ENCODE measurements at regions not wholly inside any gene's neighbourhood (a gene's known extent, or its start where the extent isn't known, plus 50 kb on each side); places are given as distances from the start of the nearest gene placed in this dataset.
A peak's percentile ranks its signal among the peaks of the same experiment; 100 is the strongest.

DNA sequence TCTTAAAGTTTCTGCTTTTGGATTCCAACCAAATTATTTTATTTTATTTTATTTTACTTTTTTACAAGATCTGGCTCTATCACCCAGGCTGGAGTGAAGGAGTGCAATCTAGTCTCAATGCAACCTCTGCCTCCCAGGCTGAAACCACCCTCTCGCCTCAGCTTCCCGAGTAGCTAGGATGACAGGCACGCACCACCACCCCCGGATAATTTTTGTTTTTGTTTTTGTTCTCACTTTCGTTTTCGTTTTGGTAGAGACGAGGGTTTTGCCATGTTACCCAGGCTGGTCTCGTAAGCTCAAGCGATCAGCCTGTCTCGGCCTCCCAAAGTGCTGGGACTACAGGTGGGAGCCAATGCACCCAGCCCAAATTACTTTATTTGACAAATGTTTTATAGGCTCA, 219.8 kb downstream of the ETS1 start:
- Mint-ChIP-seq H3K4me1 (ENCODE audit: insufficient read depth, unreplicated experiment) (no peaks in the 10 kb centered on the region), H3K4me3 (ENCODE audit: unreplicated experiment) (no peak overlapping the region), H3K36me3 (ENCODE audit: insufficient read depth, unreplicated experiment) (no peaks in the 10 kb centered on the region), H3K27ac (ENCODE audit: low read depth, unreplicated experiment) (no peak overlapping the region), H3K9me3 (ENCODE audit: unreplicated experiment) (no peaks in the 10 kb centered on the region), H3K27me3 (ENCODE audit: insufficient read depth, unreplicated experiment) (peaks cover 7% of the 10 kb centered on the region)
- BruUV-seq (replicated peaks), result no TSS peak
- TF ChIP-seq, protein P1, sequence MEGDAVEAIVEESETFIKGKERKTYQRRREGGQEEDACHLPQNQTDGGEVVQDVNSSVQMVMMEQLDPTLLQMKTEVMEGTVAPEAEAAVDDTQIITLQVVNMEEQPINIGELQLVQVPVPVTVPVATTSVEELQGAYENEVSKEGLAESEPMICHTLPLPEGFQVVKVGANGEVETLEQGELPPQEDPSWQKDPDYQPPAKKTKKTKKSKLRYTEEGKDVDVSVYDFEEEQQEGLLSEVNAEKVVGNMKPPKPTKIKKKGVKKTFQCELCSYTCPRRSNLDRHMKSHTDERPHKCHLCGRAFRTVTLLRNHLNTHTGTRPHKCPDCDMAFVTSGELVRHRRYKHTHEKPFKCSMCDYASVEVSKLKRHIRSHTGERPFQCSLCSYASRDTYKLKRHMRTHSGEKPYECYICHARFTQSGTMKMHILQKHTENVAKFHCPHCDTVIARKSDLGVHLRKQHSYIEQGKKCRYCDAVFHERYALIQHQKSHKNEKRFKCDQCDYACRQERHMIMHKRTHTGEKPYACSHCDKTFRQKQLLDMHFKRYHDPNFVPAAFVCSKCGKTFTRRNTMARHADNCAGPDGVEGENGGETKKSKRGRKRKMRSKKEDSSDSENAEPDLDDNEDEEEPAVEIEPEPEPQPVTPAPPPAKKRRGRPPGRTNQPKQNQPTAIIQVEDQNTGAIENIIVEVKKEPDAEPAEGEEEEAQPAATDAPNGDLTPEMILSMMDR (IDR thresholded peaks at IDR 0.05; ENCODE audit: unreplicated experiment), result no peak
- no peak for DNase-seq (ENCODE audit: unreplicated experiment)
- intact Hi-C loops (cut with micrococcal nuclease), result no loop called here
- ChIA-PET POLR2A (no interaction called here), CTCF (no interaction called here)

DNA sequence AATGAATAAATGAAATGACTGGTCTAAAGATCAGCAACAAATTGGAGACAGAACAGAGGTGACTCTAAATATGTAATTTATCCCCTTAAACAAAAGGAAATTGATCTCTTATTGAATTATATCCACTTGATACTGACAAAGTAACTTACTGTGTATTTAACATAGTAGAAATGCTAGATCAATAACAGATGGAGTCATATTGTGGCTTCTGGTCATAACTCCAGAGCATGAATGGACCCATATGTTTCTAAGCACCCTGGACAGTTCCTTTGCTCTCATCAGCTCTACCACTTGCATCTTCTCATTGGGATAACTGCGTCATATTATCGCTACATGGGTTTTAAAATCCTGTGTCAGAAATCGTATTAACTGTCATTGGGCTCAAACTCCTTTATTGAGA, 222.3 kb downstream of the ETS1 start:
- POLR2A ChIA-PET, result no interaction called here
- Mint-ChIP-seq H3K27ac (ENCODE audit: low read depth, unreplicated experiment) (no peak overlapping the region), H3K4me3 (ENCODE audit: unreplicated experiment) (no peak overlapping the region), H3K9me3 (ENCODE audit: unreplicated experiment) (no peaks in the 10 kb centered on the region), H3K36me3 (ENCODE audit: insufficient read depth, unreplicated experiment) (no peaks in the 10 kb centered on the region), H3K27me3 (ENCODE audit: insufficient read depth, unreplicated experiment) (peaks cover 13% of the 10 kb centered on the region), H3K4me1 (ENCODE audit: insufficient read depth, unreplicated experiment) (no peaks in the 10 kb centered on the region)
- intact Hi-C loops (cut with micrococcal nuclease), result no loop called here
- TF ChIP-seq, protein P1 (IDR thresholded peaks at IDR 0.05; ENCODE audit: unreplicated experiment), result no peak
- CTCF ChIA-PET, result no interaction called here
- DNase-seq (ENCODE audit: unreplicated experiment), result peak; percentile 71
- no TSS peak for BruUV-seq (replicated peaks)

DNA sequence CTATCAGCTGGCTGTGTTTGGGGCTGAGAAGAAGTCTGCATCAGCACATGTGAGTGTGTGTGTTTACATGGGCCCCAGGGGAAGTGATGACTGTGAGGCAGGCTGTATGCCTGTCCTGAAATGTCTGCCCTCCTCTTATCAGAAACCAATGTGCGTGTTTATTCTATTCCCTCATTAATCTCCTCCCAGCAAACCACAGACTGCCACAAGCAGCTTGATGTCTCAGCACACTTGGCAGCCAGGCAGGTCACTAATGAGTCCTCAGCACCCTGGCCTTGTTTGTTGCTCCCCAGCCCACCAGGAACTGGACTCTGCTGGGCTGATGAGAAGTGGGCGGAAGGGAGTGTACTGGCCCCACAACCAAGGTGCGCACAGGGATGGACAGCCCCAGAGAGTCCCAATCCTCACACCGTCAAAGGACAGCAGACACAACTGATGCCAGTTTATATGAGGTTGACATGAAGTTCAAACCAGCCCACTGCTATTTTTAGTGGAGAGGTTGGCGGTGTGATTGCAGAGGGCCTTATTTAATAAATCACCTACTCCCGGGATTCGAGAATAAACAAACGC, 225.8 kb downstream of the ETS1 start:
- H3K27ac Mint-ChIP-seq (ENCODE audit: low read depth, unreplicated experiment), result no peak overlapping the region
- BruUV-seq (replicated peaks), result no TSS peak
- peaks cover 6% of the 10 kb centered on the region for H3K36me3 Mint-ChIP-seq (ENCODE audit: insufficient read depth, unreplicated experiment)
- H3K27me3 Mint-ChIP-seq (ENCODE audit: insufficient read depth, unreplicated experiment), result peaks cover 13% of the 10 kb centered on the region
- intact Hi-C loops (cut with micrococcal nuclease), result no loop called here
- H3K4me3 Mint-ChIP-seq (ENCODE audit: unreplicated experiment), result no peak overlapping the region
- no peaks in the 10 kb centered on the region for H3K9me3 Mint-ChIP-seq (ENCODE audit: unreplicated experiment)
- no peaks in the 10 kb centered on the region for H3K4me1 Mint-ChIP-seq (ENCODE audit: insufficient read depth, unreplicated experiment)
- ChIA-PET CTCF (interaction anchor here (0.5 to 1.4 kb wide), 2 partner anchors 85 to 88 kb away, joined by 3 read pairs; no protein-coding TSS in a partner anchor), POLR2A (interaction anchor here (0.6 kb wide), 1 partner anchor 15 kb away, joined by 3 read pairs; no protein-coding TSS in a partner anchor)
- TF ChIP-seq, protein P1 (IDR thresholded peaks at IDR 0.05; ENCODE audit: unreplicated experiment), result no peak
- DNase-seq (ENCODE audit: unreplicated experiment), result no peak

DNA sequence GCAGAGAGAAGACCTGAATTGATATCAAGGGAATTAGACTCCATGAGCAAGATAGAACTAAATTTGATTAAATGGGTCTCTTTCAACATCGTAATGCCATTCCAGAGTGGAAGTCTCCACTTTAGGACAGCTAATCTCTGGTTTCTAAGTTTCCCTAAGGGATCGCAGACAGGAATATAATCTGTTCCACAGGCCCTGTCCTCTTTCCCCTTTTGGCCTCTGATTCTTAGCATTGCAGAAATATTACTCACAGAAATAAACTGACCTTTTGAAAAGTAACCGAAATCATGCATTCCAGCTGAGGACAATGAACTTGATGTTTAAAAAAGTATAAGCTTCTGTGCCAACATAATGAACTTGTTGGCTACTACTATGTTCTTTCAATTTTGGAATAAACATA, 227.8 kb downstream of the ETS1 start:
- H3K27me3 Mint-ChIP-seq (ENCODE audit: insufficient read depth, unreplicated experiment), result peaks cover 13% of the 10 kb centered on the region
- DNase-seq (ENCODE audit: unreplicated experiment), result no peak
- no peaks in the 10 kb centered on the region for H3K4me1 Mint-ChIP-seq (ENCODE audit: insufficient read depth, unreplicated experiment)
- TF ChIP-seq, protein P1 (IDR thresholded peaks at IDR 0.05; ENCODE audit: unreplicated experiment), result no peak
- H3K36me3 Mint-ChIP-seq (ENCODE audit: insufficient read depth, unreplicated experiment), result peaks cover 6% of the 10 kb centered on the region
- ChIA-PET CTCF (interaction anchor here (0.6 to 1.0 kb wide), 3 partner anchors 23 to 271 kb away, joined by 3 to 4 read pairs (median 3); no protein-coding TSS in a partner anchor), POLR2A (no interaction called here)
- BruUV-seq (replicated peaks), result no TSS peak
- H3K27ac Mint-ChIP-seq (ENCODE audit: low read depth, unreplicated experiment), result no peak overlapping the region
- no peak overlapping the region for H3K4me3 Mint-ChIP-seq (ENCODE audit: unreplicated experiment)
- intact Hi-C loops (cut with micrococcal nuclease), result no loop called here
- H3K9me3 Mint-ChIP-seq (ENCODE audit: unreplicated experiment), result no peaks in the 10 kb centered on the region

Measured in MCF 10A (cell line).